ENCODE measurements at regions not wholly inside any gene's neighbourhood (a gene's known extent, or its start where the extent isn't known, plus 50 kb on each side); places are given as distances from the start of the nearest gene placed in this dataset.

DNA sequence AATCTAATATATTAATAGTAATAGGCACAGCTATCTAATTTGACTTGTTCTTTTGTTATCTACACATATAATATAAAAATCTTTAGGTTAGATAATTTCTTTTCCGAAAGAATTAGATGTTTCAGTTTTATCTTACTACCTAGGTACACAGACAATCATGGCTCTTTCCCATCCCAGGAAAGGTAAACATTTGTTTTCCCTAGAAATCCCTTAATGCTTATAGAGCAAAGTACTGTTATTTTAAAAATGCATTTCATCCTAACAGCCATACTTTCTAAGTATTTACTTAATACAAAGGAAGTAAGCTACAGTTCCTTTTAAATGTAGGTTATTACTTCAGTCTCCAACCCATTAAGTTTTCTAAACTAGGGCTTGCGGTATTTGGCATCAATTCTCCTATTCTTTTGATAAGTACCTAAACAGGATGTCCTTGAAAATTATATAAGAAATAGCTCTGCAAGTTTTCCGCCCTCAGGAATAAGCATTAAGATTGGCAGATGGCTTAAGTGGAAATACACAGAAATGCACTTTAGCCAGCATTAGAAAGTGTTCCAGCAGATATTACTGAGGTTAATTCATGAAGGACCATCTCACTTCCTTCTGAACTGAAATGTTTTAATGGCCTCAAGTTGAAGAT is 616.2 kb upstream of the SPRY2 start (continued):
- TF ChIP-seq ZNF239 (tag by site-specific recombination; IDR thresholded peaks at IDR 0.05) (no peak), HOXC10 (CRISPR knock-in tag; IDR thresholded peaks at IDR 0.05) (no peak)
- TF ChIP-seq, protein P1, sequence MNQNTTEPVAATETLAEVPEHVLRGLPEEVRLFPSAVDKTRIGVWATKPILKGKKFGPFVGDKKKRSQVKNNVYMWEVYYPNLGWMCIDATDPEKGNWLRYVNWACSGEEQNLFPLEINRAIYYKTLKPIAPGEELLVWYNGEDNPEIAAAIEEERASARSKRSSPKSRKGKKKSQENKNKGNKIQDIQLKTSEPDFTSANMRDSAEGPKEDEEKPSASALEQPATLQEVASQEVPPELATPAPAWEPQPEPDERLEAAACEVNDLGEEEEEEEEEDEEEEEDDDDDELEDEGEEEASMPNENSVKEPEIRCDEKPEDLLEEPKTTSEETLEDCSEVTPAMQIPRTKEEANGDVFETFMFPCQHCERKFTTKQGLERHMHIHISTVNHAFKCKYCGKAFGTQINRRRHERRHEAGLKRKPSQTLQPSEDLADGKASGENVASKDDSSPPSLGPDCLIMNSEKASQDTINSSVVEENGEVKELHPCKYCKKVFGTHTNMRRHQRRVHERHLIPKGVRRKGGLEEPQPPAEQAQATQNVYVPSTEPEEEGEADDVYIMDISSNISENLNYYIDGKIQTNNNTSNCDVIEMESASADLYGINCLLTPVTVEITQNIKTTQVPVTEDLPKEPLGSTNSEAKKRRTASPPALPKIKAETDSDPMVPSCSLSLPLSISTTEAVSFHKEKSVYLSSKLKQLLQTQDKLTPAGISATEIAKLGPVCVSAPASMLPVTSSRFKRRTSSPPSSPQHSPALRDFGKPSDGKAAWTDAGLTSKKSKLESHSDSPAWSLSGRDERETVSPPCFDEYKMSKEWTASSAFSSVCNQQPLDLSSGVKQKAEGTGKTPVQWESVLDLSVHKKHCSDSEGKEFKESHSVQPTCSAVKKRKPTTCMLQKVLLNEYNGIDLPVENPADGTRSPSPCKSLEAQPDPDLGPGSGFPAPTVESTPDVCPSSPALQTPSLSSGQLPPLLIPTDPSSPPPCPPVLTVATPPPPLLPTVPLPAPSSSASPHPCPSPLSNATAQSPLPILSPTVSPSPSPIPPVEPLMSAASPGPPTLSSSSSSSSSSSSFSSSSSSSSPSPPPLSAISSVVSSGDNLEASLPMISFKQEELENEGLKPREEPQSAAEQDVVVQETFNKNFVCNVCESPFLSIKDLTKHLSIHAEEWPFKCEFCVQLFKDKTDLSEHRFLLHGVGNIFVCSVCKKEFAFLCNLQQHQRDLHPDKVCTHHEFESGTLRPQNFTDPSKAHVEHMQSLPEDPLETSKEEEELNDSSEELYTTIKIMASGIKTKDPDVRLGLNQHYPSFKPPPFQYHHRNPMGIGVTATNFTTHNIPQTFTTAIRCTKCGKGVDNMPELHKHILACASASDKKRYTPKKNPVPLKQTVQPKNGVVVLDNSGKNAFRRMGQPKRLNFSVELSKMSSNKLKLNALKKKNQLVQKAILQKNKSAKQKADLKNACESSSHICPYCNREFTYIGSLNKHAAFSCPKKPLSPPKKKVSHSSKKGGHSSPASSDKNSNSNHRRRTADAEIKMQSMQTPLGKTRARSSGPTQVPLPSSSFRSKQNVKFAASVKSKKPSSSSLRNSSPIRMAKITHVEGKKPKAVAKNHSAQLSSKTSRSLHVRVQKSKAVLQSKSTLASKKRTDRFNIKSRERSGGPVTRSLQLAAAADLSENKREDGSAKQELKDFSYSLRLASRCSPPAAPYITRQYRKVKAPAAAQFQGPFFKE (tag by site-specific recombination; IDR thresholded peaks at IDR 0.05; ENCODE audit: borderline replicate concordance) = no peak

DNA sequence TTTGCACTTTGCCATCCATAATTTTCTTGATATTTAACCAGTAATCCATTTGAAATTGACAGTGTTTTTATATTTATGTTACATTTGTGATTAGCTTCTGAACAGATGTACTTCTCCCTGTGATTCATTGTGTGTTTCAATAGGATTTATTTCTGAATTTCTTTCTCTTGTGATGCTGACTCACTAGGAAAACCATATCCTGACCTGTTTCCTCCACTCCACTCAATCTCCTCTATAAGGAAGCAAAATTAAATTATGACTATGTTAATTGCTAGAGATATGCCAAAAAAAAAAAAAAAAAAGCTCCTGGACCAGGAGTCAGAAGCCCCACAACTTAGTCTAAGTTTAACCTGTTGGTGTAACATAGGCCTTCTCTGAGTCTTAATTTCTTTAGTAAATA is 614.6 kb upstream of the SPRY2 start:
- Histone ChIP-seq H3K4me3 (ENCODE audit: low read depth, low read length) (no peak overlapping the region), H3K9me3 (ENCODE audit: control insufficient read depth, insufficient read depth, low read depth, low read length) (no peaks in the 10 kb centered on the region), H3K36me3 (ENCODE audit: control insufficient read depth in 2 of 2, insufficient read depth in 1 of 2, low read length in 2 of 2) (no peaks in the 10 kb centered on the region), H3K27ac (ENCODE audit: extremely low read depth, low read depth, low read length) (no peak overlapping the region), H3K4me1 (ENCODE audit: control insufficient read depth, insufficient read depth, low read length) (no peaks in the 10 kb centered on the region)
- POLR2A ChIA-PET = no interaction called here
- no peak for TF ChIP-seq ZNF629 (tag by site-specific recombination; IDR thresholded peaks at IDR 0.05)
- TF ChIP-seq ZNF112 (tag by site-specific recombination; IDR thresholded peaks at IDR 0.05) = no peak
- no peak for TF ChIP-seq TCF7L2 (IDR thresholded peaks at IDR 0.05; ENCODE audit: borderline replicate concordance, low read depth, low read length)
- no peak for TF ChIP-seq ZNF776 (tag by site-specific recombination; IDR thresholded peaks at IDR 0.05; ENCODE audit: borderline replicate concordance)
- CTCF ChIA-PET = no interaction called here

DNA sequence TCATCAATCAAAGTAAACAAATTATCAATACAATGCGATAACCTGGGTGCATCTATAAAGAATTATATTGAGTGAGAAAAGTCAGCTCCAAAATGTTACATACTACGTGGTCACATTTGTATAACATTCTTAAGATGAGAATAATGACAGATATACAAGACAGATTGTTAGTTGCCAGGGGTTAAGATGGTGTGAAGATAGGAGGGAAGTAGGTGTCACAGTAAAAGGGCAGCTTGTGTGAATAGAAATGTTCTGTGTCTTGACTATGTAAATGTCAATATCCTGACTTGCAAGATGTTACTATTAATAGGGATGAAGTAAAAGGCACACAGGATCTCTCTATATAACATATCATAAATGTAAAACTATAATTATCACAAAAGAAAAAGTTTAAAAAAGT is 611.2 kb upstream of the SPRY2 start:
- ChIA-PET POLR2A (no interaction called here), CTCF (no interaction called here)
- Histone ChIP-seq H3K27ac (ENCODE audit: extremely low read depth, low read depth, low read length) (no peak overlapping the region), H3K4me3 (ENCODE audit: low read depth, low read length) (no peak overlapping the region), H3K9me3 (ENCODE audit: control insufficient read depth, insufficient read depth, low read depth, low read length) (no peaks in the 10 kb centered on the region), H3K4me1 (ENCODE audit: control insufficient read depth, insufficient read depth, low read length) (no peaks in the 10 kb centered on the region), H3K36me3 (ENCODE audit: control insufficient read depth in 2 of 2, insufficient read depth in 1 of 2, low read length in 2 of 2) (no peaks in the 10 kb centered on the region)
- TF ChIP-seq, protein P2, sequence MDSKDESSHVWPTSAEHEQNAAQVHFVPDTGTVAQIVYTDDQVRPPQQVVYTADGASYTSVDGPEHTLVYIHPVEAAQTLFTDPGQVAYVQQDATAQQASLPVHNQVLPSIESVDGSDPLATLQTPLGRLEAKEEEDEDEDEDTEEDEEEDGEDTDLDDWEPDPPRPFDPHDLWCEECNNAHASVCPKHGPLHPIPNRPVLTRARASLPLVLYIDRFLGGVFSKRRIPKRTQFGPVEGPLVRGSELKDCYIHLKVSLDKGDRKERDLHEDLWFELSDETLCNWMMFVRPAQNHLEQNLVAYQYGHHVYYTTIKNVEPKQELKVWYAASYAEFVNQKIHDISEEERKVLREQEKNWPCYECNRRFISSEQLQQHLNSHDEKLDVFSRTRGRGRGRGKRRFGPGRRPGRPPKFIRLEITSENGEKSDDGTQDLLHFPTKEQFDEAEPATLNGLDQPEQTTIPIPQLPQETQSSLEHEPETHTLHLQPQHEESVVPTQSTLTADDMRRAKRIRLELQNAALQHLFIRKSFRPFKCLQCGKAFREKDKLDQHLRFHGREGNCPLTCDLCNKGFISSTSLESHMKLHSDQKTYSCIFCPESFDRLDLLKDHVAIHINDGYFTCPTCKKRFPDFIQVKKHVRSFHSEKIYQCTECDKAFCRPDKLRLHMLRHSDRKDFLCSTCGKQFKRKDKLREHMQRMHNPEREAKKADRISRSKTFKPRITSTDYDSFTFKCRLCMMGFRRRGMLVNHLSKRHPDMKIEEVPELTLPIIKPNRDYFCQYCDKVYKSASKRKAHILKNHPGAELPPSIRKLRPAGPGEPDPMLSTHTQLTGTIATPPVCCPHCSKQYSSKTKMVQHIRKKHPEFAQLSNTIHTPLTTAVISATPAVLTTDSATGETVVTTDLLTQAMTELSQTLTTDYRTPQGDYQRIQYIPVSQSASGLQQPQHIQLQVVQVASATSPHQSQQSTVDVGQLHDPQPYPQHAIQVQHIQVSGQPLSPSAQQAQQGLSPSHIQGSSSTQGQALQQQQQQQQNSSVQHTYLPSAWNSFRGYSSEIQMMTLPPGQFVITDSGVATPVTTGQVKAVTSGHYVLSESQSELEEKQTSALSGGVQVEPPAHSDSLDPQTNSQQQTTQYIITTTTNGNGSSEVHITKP (tag by site-specific recombination; IDR thresholded peaks at IDR 0.05) = no peak

DNA sequence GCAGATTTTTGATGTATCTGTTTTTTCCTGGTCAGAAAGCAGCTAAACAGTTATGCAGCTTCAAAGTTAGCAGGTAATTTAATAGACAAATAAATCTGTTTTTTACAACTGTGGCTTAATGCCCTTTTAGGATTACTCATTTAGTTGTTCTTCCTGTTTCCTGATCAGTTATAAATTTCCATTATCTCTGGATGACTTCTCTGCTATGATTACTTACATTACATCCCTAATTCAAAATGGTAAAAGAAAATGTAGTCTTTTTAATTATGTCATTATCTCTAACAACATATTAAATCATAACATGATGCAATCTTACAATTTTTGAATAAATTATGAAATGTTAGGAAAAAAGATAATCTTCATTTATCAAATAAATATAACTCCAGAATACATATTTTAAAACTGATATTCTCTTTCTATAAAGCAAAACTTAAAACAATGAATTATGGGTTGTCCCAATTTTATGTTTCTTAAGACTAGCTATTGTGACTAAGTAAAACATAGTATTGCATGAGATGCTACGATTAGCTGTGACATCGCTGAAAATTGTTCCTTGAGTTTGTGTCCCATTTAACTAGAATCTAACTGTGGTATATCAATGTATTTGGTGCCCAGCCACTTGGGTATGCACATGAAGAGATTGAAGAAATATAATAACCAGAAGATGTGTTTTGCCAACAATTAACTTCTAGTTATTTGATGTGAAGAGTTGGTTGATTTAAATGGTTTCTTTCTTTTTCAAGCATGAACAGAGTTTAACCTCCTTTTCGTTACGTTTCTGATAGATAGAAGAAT is 605.3 kb upstream of the SPRY2 start:
- CTCF ChIA-PET = interaction anchor here (0.9 kb wide), 1 partner anchor 33 kb away, joined by 3 read pairs; no protein-coding TSS in a partner anchor
- Histone ChIP-seq H3K36me3 (ENCODE audit: control insufficient read depth in 2 of 2, insufficient read depth in 1 of 2, low read length in 2 of 2) (no peaks in the 10 kb centered on the region), H3K4me1 (ENCODE audit: control insufficient read depth, insufficient read depth, low read length) (no peaks in the 10 kb centered on the region), H3K4me3 (ENCODE audit: low read depth, low read length) (no peak overlapping the region), H3K9me3 (ENCODE audit: control insufficient read depth, insufficient read depth, low read depth, low read length) (no peaks in the 10 kb centered on the region), H3K27ac (ENCODE audit: extremely low read depth, low read depth, low read length) (no peak overlapping the region)
- TF ChIP-seq, protein P3, sequence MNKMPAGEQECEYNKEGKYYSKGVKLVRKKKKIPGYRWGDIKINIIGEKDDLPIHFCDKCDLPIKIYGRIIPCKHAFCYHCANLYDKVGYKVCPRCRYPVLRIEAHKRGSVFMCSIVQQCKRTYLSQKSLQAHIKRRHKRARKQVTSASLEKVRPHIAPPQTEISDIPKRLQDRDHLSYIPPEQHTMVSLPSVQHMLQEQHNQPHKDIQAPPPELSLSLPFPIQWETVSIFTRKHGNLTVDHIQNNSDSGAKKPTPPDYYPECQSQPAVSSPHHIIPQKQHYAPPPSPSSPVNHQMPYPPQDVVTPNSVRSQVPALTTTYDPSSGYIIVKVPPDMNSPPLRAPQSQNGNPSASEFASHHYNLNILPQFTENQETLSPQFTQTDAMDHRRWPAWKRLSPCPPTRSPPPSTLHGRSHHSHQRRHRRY (tag by site-specific recombination; IDR thresholded peaks at IDR 0.05) = no peak
- TF ChIP-seq, protein P4, sequence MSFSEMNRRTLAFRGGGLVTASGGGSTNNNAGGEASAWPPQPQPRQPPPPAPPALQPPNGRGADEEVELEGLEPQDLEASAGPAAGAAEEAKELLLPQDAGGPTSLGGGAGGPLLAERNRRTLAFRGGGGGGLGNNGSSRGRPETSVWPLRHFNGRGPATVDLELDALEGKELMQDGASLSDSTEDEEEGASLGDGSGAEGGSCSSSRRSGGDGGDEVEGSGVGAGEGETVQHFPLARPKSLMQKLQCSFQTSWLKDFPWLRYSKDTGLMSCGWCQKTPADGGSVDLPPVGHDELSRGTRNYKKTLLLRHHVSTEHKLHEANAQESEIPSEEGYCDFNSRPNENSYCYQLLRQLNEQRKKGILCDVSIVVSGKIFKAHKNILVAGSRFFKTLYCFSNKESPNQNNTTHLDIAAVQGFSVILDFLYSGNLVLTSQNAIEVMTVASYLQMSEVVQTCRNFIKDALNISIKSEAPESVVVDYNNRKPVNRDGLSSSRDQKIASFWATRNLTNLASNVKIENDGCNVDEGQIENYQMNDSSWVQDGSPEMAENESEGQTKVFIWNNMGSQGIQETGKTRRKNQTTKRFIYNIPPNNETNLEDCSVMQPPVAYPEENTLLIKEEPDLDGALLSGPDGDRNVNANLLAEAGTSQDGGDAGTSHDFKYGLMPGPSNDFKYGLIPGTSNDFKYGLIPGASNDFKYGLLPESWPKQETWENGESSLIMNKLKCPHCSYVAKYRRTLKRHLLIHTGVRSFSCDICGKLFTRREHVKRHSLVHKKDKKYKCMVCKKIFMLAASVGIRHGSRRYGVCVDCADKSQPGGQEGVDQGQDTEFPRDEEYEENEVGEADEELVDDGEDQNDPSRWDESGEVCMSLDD (tag by site-specific recombination; IDR thresholded peaks at IDR 0.05) = no peak
- TF ChIP-seq, protein P5, sequence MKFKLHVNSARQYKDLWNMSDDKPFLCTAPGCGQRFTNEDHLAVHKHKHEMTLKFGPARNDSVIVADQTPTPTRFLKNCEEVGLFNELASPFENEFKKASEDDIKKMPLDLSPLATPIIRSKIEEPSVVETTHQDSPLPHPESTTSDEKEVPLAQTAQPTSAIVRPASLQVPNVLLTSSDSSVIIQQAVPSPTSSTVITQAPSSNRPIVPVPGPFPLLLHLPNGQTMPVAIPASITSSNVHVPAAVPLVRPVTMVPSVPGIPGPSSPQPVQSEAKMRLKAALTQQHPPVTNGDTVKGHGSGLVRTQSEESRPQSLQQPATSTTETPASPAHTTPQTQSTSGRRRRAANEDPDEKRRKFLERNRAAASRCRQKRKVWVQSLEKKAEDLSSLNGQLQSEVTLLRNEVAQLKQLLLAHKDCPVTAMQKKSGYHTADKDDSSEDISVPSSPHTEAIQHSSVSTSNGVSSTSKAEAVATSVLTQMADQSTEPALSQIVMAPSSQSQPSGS (tag by site-specific recombination; IDR thresholded peaks at IDR 0.05; ENCODE audit: low read depth) = 0 out of 2 replicates have a peak, but pooled peaks have one; percentile 7
- POLR2A ChIA-PET = no interaction called here
